A549 (cell line): ENCODE measurements at regions not wholly inside any gene's neighbourhood (a gene's known extent, or its start where the extent isn't known, plus 50 kb on each side); places are given as distances from the start of the nearest gene placed in this dataset.

Source experiments
- KDM1A ChIP-seq: fragments of 200-600 bp; sonication (generic); IDR thresholded peaks from 2 replicates; pipeline ENCODE4 v1.6.1; 2016; ENCODE audit warnings: low read depth, mild to moderate bottlenecking
- RAD21 ChIP-seq, 2 experiments: fragments of >200 bp in 1 of 2; sonication (Bioruptor Twin) in 1 of 2; formaldehyde crosslinking in 1 of 2; IDR thresholded peaks in 1 of 2; conservative IDR thresholded peaks in 1 of 2; 2 replicates in 1 of 2; 3 replicates in 1 of 2; pipeline ENCODE4 v1.6.1; 2012 to 2018; ENCODE audit warnings: inconsistent platforms in 1 of 2
- SMC3 ChIP-seq: fragments of >200 bp; sonication (Bioruptor Twin); formaldehyde crosslinking; IDR thresholded peaks from 3 replicates; pipeline ENCODE4 v1.6.1; 2018; ENCODE audit warnings: inconsistent platforms

GRCh38 chr22:48204296-48204695 is 1441.8 kb downstream of the TBC1D22A start:
- TF ChIP-seq SMC3 (no peak), KDM1A (no peak), RAD21 (conservative IDR thresholded peaks at IDR 0.05 in 1 of 2, IDR thresholded peaks at IDR 0.05 in 1 of 2) (no peak)
